ENCODE measurements at regions not wholly inside any gene's neighbourhood (a gene's known extent, or its start where the extent isn't known, plus 50 kb on each side); places are given as distances from the start of the nearest gene placed in this dataset.
"Not testable (repeated sequence)": the region's sequence is repeated elsewhere in the genome, so short reads cannot be mapped to it uniquely, and the experiment has no call there.

DNA sequence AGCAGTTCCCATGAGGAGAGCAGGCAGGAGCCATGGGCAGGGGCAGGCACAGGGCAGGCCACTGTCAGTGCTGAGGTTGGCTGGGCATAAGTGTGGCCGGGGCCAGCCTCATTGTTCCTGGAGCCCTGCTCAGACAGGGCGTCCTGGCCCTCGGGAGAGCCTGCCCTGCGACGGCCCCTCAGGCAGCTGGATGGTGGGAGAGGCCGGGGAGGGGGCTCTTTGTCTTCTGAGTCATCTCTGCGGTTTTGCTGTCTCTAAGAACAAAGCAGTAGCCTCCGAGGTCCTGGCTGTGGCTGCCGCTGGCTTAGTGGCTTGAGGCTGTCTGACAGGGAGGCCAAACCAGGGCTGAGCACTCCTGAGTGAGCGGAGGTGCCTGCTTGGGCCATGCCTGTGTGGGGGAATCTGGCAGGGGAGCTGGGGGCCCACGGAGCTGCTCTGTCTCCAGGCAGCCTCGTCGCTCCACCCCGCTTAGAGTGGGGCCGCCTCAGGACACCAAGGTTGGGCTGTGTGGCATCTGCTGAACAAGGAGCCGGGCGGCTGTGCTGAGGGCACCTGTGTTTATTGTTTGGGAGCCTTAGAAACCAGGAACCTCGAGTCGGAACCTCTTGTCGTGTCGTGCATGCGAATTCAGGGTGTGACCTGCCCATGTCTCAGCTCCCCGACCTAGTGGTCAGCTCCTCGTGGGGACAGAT lies 4395.7 kb upstream of the TPTE start:
- not testable (repeated sequence) for H3K27ac Mint-ChIP-seq; H3K36me3 Mint-ChIP-seq; H3K4me3 Mint-ChIP-seq; H3K27me3 Mint-ChIP-seq (ENCODE audit: low read depth in 3 of 3); H3K9me3 Mint-ChIP-seq; H3K4me1 Mint-ChIP-seq
- peak; percentile 18 to 34 (median 33) for DNase-seq

DNA sequence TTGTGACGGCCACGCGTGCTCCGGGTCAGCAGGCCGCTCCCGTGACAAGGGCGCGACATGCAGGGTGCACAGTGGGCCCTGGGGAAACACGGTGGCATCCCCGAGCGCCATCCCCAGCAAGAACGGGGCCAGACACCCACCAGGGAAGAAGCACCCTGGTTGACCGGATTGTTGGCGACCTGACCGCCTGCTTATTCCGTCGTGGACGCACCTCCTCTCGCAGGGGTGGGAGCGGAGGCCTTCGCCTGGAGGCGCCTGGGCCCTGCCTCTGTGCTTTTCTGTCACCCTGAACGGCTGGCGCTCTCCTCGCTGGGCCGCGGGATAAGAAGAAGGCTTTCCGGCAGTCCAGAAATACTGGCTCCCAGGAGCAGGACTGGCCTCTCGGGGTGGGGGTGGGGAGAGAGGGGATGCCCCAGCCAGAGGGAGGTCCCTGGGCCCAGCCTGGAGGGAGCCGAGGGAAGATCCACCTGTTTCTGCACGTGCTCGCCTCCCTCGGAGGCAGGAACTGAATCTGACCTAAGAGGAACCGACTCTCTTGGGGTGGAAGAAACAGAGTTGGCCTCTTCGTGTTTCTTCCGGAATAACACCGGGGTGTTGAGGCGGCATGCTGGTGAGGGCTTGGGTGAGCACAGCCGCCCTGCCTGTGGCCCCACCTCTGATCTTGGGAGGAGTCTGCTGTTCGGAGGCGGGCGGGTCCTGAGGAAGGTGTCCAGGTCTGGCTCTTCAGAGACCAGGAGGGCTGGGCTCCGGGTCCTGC lies 4394.2 kb upstream of the TPTE start:
- not testable (repeated sequence) for H3K4me3 Mint-ChIP-seq; H3K36me3 Mint-ChIP-seq; H3K27ac Mint-ChIP-seq; H3K27me3 Mint-ChIP-seq (ENCODE audit: low read depth in 3 of 3); H3K4me1 Mint-ChIP-seq; H3K9me3 Mint-ChIP-seq
- DNase-seq, result peak in 2 of 3 donors; percentile 32 to 35

DNA sequence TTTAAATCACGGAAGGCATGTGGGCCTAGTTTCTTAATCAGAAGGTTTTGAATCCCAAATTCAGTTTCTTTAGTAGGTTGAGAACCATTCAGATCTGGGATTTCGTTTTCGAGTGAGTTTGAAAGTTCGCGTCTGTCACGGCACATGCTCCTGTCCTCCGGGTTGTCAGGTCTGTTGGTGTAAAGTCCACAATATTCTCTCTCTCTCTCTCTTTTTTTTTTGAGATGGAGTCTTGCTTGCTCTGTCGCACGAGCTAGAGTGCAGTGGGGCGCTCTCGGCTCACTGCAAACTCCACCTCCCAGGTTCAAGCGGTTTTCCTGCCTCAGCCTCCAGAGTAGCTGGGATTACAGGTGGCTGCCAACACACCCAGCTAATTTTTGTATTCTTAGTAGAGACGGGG lies 4390.6 kb upstream of the TPTE start:
- H3K4me1 Mint-ChIP-seq; H3K27ac Mint-ChIP-seq; H3K27me3 Mint-ChIP-seq (ENCODE audit: low read depth in 3 of 3); H3K9me3 Mint-ChIP-seq; H3K4me3 Mint-ChIP-seq; DNase-seq; H3K36me3 Mint-ChIP-seq: not testable (repeated sequence)

DNA sequence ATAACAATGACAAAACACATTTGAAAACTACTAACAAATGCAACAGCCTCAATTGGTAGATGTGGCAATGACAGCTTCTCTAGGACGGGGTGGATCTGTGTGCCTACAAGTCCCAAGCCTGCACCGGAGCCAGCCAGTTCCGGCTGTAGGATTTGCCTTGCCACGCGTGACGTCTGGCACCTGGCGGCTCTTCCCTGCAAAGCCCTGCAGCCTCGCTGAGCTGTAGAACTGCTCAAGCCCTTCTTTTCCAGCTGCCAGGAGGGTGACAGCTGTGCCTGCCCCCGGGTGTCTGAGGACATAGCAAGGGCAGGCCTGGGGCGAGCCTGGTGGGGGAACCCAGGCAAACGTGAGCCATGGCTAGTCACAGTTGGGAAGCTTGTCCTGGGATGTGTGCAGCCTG lies 4388.0 kb upstream of the TPTE start:
- H3K27me3 Mint-ChIP-seq (ENCODE audit: low read depth in 3 of 3); DNase-seq; H3K9me3 Mint-ChIP-seq; H3K4me3 Mint-ChIP-seq; H3K36me3 Mint-ChIP-seq; H3K4me1 Mint-ChIP-seq; H3K27ac Mint-ChIP-seq: not testable (repeated sequence)

DNA sequence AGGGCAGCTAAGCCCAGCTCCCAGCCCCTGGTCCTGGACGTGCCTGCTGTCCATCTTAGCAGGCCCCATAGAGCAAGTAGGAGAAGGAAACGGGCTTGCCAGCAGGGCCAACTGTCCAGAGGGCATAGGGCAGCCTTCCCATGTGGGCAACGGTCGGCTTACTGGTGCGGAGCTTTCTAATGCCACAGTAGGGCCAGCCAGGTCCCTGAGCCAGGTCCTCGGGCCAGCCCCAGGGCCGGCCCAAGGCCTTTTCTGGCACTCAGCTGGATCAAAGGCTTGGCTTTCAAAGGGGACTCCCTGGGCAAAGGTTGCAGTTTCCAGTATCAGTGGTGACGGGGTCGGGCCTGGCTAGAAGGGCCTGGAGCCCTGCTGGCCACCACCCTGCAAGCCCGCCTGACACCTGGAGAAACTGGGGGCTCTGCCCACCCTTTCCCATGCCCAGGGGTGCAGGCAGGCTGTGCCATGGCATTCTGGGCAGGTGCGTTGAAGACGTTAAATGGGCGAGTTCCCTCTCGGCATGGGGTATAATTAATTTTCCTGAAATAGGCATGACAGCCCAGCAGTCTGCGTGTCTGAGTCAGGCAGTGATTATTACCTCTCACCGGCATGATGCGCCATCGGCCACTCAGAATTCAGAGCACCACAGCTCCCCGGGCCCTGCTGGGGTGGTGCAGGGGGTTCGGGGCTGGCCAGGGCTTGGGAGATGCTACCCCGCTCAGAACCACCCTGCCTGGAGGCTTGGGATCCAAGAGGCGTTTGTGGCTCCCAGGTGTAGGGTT lies 4387.3 kb upstream of the TPTE start:
- H3K36me3 Mint-ChIP-seq; H3K27me3 Mint-ChIP-seq (ENCODE audit: low read depth in 3 of 3); H3K4me3 Mint-ChIP-seq; H3K4me1 Mint-ChIP-seq; H3K9me3 Mint-ChIP-seq; H3K27ac Mint-ChIP-seq; DNase-seq: not testable (repeated sequence)

DNA sequence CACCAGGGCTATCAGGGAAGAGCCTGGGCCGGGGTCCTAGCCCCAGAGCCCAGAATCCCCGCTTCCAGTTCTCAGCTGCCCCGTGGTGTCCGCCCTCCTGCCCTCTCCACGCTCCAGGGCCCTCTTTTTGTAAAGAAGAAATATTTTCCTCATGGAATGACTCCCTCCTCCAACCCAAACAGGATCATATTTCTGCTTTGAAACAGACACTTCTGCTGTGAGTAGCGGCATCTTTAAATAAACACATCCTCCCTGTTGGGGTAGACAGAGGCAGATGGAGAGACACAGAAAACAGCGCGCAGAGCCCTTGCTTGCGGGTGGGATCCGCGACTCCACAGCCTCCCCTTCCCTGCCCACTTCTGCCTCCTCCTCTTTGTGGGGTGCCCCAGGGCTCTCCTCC lies 4384.7 kb upstream of the TPTE start:
- H3K9me3 Mint-ChIP-seq; H3K27me3 Mint-ChIP-seq (ENCODE audit: low read depth in 3 of 3); H3K4me1 Mint-ChIP-seq; H3K36me3 Mint-ChIP-seq; DNase-seq; H3K27ac Mint-ChIP-seq; H3K4me3 Mint-ChIP-seq: not testable (repeated sequence)

DNA sequence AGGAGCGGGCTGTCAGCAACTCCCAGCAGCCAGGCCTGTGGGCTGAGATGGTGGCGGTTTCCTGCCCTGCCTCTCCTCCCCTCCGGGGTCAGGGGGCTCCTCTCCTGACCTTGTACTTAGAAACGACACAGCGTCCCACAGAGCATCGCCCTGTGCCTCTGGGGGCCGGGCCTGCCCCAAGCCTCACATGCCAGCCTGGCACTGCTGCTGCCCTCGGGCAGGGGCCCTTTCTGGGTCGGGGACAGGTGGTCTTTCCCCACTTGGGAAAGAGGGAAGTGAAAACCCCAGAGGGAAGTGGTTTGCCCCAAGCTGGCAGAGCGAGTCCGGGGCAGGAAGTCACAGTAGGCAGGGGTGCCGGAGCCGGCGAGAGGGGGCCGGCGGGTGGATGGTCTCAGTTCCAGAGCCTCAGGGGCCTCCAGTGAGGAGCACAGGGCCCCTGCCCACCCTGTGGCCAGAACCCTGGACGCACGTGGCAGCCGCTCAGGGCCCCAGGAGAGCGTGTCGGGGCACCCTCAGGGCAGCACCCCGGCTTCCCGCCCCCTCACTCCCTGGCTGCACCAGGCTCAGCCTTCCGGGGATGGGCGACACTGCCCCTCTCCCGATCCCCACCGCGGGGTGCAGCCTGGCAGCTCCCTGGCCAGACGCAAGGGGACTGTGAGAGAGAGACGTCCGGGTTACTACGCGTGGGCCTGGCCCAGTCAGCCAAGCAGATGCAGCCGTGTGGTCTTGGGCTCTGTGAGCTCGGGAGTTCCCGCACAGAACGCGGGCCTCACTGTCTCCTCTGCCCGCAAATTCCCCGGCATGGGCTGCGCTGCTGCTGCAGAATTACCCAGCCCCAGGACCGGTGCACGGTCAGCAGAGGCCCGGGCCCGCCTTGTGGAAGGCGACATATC lies 4382.9 kb upstream of the TPTE start:
- DNase-seq; H3K4me3 Mint-ChIP-seq; H3K27me3 Mint-ChIP-seq (ENCODE audit: low read depth in 3 of 3); H3K36me3 Mint-ChIP-seq; H3K27ac Mint-ChIP-seq; H3K4me1 Mint-ChIP-seq; H3K9me3 Mint-ChIP-seq: not testable (repeated sequence)

DNA sequence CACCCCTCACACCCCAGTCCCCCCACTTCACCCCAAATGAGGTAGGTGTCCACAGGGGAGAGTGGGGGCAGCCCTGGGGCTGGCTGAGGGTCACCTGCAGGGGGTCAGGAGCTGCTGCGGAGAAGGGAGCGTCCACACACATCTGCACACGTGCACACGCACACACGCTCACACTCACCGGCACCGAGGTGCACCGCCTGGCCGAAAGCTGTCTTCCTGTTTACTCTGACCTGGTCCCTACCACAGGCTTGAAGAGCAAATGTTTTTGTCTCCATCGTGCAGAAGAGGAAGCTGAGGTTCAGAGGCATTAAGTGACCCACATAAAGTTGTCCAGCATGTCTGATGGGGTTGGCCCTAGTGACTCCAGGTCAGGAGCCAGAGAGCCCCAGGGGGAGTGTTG lies 4382.1 kb upstream of the TPTE start:
- H3K27me3 Mint-ChIP-seq (ENCODE audit: low read depth in 3 of 3); DNase-seq; H3K36me3 Mint-ChIP-seq: not testable (repeated sequence)

DNA sequence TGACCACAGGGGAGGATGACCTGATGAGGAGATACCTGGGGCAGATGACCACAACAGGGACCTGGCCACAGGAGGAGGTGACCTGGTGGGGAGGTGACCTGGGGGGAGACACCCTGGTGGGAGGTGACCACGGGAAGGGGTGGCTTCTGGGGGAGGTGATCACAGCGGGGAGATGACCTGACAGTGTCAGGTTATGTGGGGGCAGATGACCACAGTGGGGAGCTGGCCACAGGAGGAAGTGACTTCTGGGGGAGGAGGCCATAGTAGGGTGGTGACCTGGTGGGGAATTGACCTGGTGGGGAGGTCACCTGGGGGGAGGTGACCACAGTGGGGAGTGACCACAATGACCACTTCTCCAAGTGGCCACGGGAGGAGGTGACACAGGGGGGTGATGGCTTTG lies 4381.5 kb upstream of the TPTE start:
- DNase-seq; H3K4me1 Mint-ChIP-seq; H3K9me3 Mint-ChIP-seq; H3K27me3 Mint-ChIP-seq (ENCODE audit: low read depth in 3 of 3); H3K27ac Mint-ChIP-seq; H3K36me3 Mint-ChIP-seq; H3K4me3 Mint-ChIP-seq: not testable (repeated sequence)

More for the DNA sequence above, 4382.1 kb upstream of the TPTE start:
- not testable (repeated sequence) for H3K4me3 Mint-ChIP-seq, H3K4me1 Mint-ChIP-seq, H3K27ac Mint-ChIP-seq, H3K9me3 Mint-ChIP-seq

DNA sequence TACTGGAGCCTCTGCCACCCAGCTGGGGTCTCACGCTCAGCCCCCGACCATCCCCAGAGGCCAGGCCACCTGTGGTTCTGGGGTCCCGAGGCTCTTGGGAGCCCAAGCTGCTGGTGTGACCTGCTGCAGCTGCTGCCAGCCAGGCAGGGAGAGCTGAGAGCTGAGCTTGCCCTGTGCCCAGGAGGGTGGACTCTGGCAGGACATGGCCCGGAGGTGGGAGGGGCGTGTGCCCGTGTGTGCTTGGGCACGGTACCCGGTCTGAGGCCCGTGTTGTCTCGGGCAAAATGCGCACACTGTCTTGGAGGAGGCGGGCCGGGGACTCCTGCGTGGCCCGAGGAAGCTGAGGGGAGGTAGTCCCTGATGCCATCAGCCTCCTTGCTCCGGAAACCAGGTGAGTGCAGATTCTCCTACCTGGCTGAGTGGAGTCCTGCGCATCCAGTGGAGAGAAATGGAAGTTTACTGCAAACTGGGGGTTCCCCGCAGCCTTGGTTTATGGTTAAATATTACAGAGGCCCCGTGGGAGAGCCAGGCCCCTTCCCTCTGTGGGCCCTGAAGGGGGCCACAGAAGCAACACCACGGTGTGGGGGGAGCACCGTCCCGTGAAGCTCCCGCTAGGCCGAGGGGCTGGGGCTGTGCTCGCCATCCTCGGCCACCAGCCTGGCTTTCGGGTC lies 4380.8 kb upstream of the TPTE start:
- DNase-seq; H3K9me3 Mint-ChIP-seq; H3K27me3 Mint-ChIP-seq (ENCODE audit: low read depth in 3 of 3); H3K4me3 Mint-ChIP-seq; H3K27ac Mint-ChIP-seq; H3K36me3 Mint-ChIP-seq; H3K4me1 Mint-ChIP-seq: not testable (repeated sequence)

DNA sequence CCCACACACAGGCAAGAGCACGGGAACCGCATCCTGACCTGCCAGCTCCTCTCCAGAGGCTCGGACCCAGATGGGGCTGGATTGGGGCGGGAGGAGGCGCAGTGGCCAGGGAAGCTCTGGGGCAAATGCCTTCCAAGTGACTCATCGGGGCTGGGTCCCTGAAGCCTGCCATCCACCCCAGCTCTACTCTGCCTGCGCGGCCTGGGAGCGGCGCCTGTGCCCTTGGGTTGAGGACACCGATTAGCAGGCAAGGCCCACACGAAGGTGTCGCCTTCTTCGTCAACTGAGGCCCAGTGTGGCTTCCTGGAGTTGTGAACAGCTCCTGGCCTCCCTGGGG lies 4380.3 kb upstream of the TPTE start:
- not testable (repeated sequence) for H3K4me1 Mint-ChIP-seq; H3K27ac Mint-ChIP-seq; H3K9me3 Mint-ChIP-seq; DNase-seq; H3K36me3 Mint-ChIP-seq; H3K27me3 Mint-ChIP-seq (ENCODE audit: low read depth in 3 of 3); H3K4me3 Mint-ChIP-seq

DNA sequence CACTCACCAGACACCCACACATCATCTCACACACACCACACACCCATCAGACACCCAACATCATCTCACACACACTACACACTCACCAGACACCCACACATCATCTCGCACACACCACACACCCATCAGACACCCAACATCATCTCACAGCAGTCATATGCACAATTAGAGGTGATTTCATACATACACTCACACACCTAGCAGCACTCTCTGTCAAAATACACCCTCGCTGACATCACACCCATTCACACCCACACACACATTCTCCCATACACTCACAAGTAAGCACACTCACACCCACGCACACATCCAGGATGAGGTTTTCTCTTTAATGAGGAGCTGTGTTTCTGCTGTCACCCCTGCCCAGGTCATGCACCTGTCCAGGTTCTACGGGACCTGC lies 4368.2 kb upstream of the TPTE start:
- not testable (repeated sequence) for DNase-seq; H3K27ac Mint-ChIP-seq; H3K36me3 Mint-ChIP-seq; H3K4me1 Mint-ChIP-seq; H3K27me3 Mint-ChIP-seq (ENCODE audit: low read depth in 3 of 3); H3K4me3 Mint-ChIP-seq; H3K9me3 Mint-ChIP-seq

DNA sequence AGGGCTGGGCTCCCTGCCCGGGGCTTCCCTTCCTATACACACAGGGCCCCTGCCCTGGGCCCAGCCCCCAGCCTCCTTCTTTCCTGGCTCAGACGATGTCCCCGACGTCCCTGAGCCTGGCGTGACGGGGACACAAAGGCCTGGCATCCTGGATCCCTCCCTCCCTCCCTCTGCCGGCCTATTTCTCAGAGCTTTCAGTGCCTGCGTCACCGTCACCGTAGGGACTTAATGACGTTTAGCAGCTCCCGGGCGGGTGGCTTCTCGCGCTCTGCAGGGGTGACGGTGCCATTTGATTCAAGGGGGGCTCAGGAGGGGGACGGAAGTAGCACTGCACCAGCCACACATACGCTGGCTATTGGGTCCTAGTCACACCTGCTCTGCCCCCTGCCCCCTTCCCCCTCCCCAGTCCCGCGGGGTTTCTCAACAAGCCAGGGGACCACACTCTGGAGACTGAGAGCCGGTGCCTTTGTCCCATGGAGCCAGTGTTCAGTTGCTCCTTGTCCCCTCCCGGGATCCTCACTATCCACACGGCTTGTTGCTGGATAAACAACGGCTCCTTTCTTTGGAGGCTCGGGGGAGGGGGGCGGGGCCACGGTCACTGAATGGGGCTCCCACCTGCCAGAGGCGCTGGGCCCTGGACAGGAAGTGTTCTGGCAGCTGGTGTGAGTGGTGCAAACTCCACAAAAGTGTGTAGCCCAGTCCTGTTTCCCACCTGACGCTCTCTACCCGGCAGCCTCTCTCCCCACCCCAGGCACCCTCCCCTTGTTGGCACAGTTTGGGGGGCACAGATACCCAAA lies 4366.7 kb upstream of the TPTE start:
- H3K27ac Mint-ChIP-seq, H3K9me3 Mint-ChIP-seq: not testable (repeated sequence)
- DNase-seq, result peak in 2 of 3 donors; percentile 17 to 22

More for the DNA sequence above, 4366.7 kb upstream of the TPTE start:
- H3K4me1 Mint-ChIP-seq; H3K4me3 Mint-ChIP-seq; H3K36me3 Mint-ChIP-seq; H3K27me3 Mint-ChIP-seq (ENCODE audit: low read depth in 3 of 3): not testable (repeated sequence)

All from immature natural killer cell (primary cell).